DOHH2 (cell line): ENCODE measurements at regions not wholly inside any gene's neighbourhood (a gene's known extent, or its start where the extent isn't known, plus 50 kb on each side); places are given as distances from the start of the nearest gene placed in this dataset.

Experiments
- CTCF ChIP-seq: fragments of 200-600 bp; sonication (generic); IDR thresholded peaks from one replicate; pipeline ENCODE4 v1.5.1; 2014; ENCODE audit warnings: antibody characterized with exemption, mild to moderate bottlenecking, low read depth, low read length; ENCODE audit not compliant: poor library complexity, severe bottlenecking
- EZH2phosphoT487 ChIP-seq: fragments of 200-600 bp; sonication (generic); IDR thresholded peaks from 2 replicates; pipeline ENCODE4 v1.6.1; 2017; ENCODE audit warnings: borderline replicate concordance, mild to moderate bottlenecking, antibody characterized with exemption, low read length, moderate library complexity, mixed read lengths

GRCh38 chr11:15668718-15669117 lies 554.0 kb downstream of the INSC start:
- TF ChIP-seq CTCF (no peak), EZH2phosphoT487 (no peak)
